ENCODE measurements at regions not wholly inside any gene's neighbourhood (a gene's known extent, or its start where the extent isn't known, plus 50 kb on each side); places are given as distances from the start of the nearest gene placed in this dataset.
"Not testable (repeated sequence)": the region's sequence is repeated elsewhere in the genome, so short reads cannot be mapped to it uniquely, and the experiment has no call there.

DNA sequence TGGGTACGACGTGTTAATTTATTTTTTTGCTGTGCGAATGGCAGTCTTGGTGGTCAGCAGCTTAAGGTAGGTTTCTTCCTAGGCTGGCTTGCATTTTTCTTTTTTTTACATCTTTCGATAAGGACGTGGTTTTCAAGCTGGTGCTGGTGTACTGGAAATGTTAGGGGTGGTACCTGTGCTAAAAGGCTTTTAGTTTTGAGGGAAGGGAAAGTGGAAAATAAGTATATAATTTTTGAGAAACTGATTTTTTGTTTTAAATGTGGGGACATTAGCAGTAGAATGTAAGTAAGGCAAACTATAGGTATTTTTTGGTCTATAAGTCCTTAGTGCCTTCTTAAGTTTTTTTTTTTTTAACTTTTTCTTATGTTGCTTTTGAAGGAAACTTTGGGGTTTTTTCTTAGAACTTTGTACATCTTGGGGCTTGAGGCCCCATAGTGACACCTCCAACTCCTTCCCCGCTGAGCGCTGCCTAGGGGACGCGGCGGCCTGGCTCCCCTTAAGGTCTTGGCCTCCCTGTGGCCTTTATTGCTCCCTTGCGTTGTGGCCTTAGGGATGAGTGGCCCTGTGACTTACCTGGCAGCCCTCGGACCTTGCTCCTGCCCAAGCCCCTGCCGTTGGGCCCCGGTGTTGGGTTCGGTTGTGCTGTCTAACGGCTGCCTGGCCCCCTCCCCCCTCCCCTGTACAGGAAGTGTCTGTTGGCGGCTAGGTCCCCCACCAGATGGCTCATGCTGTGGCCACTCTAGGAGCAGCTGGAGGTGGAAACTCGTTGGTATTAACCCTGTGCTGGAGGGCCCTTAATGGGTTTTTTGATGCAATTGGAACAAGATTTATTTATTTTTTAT is 88.0 kb upstream of the RPRML start:
- peak; percentile 96 for DNase-seq (ENCODE audit: low read depth)

GRCh38 chr17:47066095-47066494 is 87.0 kb upstream of the RPRML start:
- DNase-seq (ENCODE audit: low read depth) = peak; percentile 10

DNA sequence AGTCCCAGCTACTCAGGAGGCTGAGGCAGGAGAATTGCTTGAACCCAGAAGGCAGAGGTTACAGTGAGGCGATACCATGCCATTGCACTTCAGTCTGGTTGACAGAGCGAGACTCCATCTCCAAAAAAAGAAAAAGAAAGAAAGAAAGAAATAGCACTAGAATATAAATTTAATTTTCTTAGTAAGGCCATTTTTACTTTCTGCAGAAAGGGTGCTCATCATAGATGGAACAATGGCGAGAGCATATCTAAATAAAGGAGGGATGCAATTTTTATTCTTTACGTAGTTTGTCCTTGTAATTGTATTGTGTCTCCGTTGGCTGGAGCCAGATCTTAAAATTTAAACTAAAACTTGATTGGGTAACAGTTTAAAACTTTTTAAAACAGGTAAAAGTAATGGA is 85.6 kb upstream of the RPRML start:
- no peak for DNase-seq (ENCODE audit: low read depth)

DNA sequence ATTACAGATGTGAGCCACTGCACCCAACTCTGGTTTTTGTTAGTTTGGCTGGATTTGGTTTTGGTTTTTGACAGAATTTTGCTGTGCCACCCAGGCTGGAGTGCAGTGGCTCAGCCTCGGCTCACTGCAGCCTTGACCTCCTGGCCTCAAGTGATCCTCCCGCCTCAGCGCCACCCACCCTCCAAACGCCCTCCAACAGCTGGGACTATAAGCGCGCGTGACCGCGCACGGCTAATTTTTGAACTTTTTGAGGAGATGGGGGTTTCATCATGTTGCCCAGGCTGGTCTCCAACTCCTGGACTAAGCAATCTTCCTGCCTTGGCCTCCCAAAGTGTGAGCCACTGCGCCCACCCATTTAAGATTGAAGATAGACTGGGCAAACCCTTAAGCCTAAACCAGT is 84.4 kb upstream of the RPRML start:
- no peak for DNase-seq (ENCODE audit: low read depth)

DNA sequence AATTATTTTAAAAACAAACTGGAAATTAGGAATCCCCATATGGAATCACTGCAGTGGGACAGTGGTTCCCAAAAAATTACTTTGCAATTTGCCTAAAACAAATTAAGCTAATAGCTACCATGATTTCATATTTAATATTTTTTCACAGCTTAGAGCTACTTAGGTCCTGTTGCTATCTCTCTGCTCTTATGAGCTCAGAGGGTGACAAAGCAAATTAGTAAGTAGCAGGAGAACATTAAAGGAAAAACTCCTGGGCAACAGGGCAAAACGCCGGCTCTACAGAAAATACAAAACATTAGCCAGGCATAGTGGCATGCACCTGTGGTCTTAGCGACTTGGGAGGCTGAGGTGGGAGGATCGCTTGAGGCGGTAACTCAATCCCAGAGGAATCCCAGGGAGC is 83.8 kb upstream of the RPRML start:
- DNase-seq (ENCODE audit: low read depth) = not testable (repeated sequence)

GRCh38 chr17:47060005-47060404 is 81.0 kb upstream of the RPRML start:
- DNase-seq (ENCODE audit: low read depth) = not testable (repeated sequence)

GRCh38 chr17:47057830-47058229 is 78.8 kb upstream of the RPRML start:
- DNase-seq (ENCODE audit: low read depth) = no peak

DNA sequence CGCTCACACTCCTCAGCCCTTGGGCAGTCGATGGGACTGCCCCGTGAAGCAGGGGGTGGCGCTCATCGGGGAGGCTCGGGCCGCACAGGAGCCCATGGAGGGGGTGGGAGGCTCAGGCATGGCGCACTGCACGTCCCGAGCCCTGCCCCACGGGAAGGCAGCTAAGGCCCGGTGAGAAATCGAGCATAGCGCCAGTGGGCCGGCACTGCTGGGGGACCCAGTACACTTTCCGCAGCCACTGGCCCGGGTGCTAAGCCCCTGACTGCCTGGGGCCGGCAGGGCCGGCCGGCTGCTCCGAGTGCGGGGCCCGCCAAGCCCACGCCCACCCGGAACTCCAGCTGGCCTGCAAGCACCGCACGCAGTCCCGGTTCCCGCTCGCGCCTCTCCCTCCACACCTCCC is 78.2 kb upstream of the RPRML start:
- DNase-seq (ENCODE audit: low read depth) = not testable (repeated sequence)

- not testable (repeated sequence) for DNase-seq (ENCODE audit: low read depth)
Measured at GRCh38 chr17:47056687-47057086, 77.6 kb upstream of the RPRML start.
